LoVo (cell line): ENCODE measurements at regions not wholly inside any gene's neighbourhood (a gene's known extent, or its start where the extent isn't known, plus 50 kb on each side); places are given as distances from the start of the nearest gene placed in this dataset.

Experiments
- DNase-seq: peaks from one replicate; pipeline ENCODE4 v3.0.0-alpha.2; 2016; ENCODE audit warnings: low spot score

GRCh38 chr15:38861108-38861507 is 296.5 kb upstream of the RASGRP1 start:
- DNase-seq = no peak

- no peak for DNase-seq
Measured at GRCh38 chr15:38862099-38862498, 297.5 kb upstream of the RASGRP1 start.

- DNase-seq = no peak
Measured at GRCh38 chr15:38863381-38863780, 298.8 kb upstream of the RASGRP1 start.

GRCh38 chr15:38864122-38864521 is 299.5 kb upstream of the RASGRP1 start:
- DNase-seq = no peak

- no peak for DNase-seq
Measured at GRCh38 chr15:38864827-38865581, 300.4 kb upstream of the RASGRP1 start.

GRCh38 chr15:38867556-38867955 is 302.9 kb upstream of the RASGRP1 start:
- DNase-seq = no peak

GRCh38 chr15:38868326-38869114 is 303.9 kb upstream of the RASGRP1 start:
- DNase-seq = peak; percentile 95

GRCh38 chr15:38871638-38872037 is 307.0 kb upstream of the RASGRP1 start:
- no peak for DNase-seq

- DNase-seq = no peak
Measured at GRCh38 chr15:38872732-38873131, 308.1 kb upstream of the RASGRP1 start.

- DNase-seq = no peak
Measured at GRCh38 chr15:38873158-38873557, 308.5 kb upstream of the RASGRP1 start.

GRCh38 chr15:38874464-38874863 is 309.9 kb upstream of the RASGRP1 start:
- no peak for DNase-seq

- no peak for DNase-seq
Measured at GRCh38 chr15:38876211-38876610, 311.6 kb upstream of the RASGRP1 start.

GRCh38 chr15:38876621-38877020 is 312.0 kb upstream of the RASGRP1 start:
- no peak for DNase-seq

GRCh38 chr15:38877471-38877870 is 312.9 kb upstream of the RASGRP1 start:
- no peak for DNase-seq

GRCh38 chr15:38878026-38878425 is 313.4 kb upstream of the RASGRP1 start:
- DNase-seq = no peak

GRCh38 chr15:38878926-38879325 is 314.3 kb upstream of the RASGRP1 start:
- no peak for DNase-seq

GRCh38 chr15:38879909-38880471 is 315.4 kb upstream of the RASGRP1 start:
- no peak for DNase-seq

GRCh38 chr15:38882221-38882620 is 317.6 kb upstream of the RASGRP1 start:
- DNase-seq = no peak

GRCh38 chr15:38883987-38884386 is 319.4 kb upstream of the RASGRP1 start:
- DNase-seq = no peak

GRCh38 chr15:38885001-38885400 is 320.4 kb upstream of the RASGRP1 start:
- no peak for DNase-seq

- DNase-seq = no peak
Measured at GRCh38 chr15:38885471-38885952, 320.9 kb upstream of the RASGRP1 start.

GRCh38 chr15:38886315-38887163 is 321.9 kb upstream of the RASGRP1 start:
- DNase-seq = peak; percentile 30
